CD14-positive monocyte (primary cell): ENCODE measurements at regions not wholly inside any gene's neighbourhood (a gene's known extent, or its start where the extent isn't known, plus 50 kb on each side); places are given as distances from the start of the nearest gene placed in this dataset.

ENCODE experiments used
- DNase-seq, 3 donors: peaks; one replicate each; pipeline ENCODE4 v3.0.0-alpha.2; 2011 to 2022
- H2AFZ ChIP-seq: 2 replicates; pipeline ENCODE4 v1.6.0; 2012; ENCODE audit warnings: mild to moderate bottlenecking, low read depth, low read length, inconsistent platforms; ENCODE audit not compliant: insufficient read depth, poor library complexity, severe bottlenecking
- H3K27ac ChIP-seq, 2 donors: 1 replicate in 1 of 2; 2 replicates in 1 of 2; pipeline ENCODE4 v1.5.1; 2012 to 2013; ENCODE audit warnings: low read length in 2 of 2, control low read depth in 1 of 2, inconsistent platforms in 1 of 2, low read depth in 1 of 2, mild to moderate bottlenecking in 1 of 2
- H3K27me3 ChIP-seq, 2 donors: one replicate each; pipeline versions ENCODE4 v1.6.0 to v1.6.1; 2011 to 2013; ENCODE audit warnings: low read length in 2 of 2; ENCODE audit not compliant: control insufficient read depth in 2 of 2, insufficient read depth in 2 of 2
- H3K36me3 ChIP-seq, 2 donors: replicated peaks in 1 of 2; 1 replicate in 1 of 2; 2 replicates in 1 of 2; pipeline versions ENCODE4 v1.5.1 to v1.6.1; 2012 to 2013; ENCODE audit warnings: low read length in 2 of 2, control low read depth in 1 of 2, inconsistent platforms in 1 of 2, mild to moderate bottlenecking in 1 of 2; ENCODE audit not compliant: insufficient read depth in 2 of 2, control insufficient read depth in 1 of 2
- H3K4me1 ChIP-seq, 2 donors: 1 replicate in 1 of 2; 2 replicates in 1 of 2; pipeline versions ENCODE4 v1.5.1 to v1.6.1; 2012 to 2013; ENCODE audit warnings: low read length in 2 of 2, control low read depth in 1 of 2, inconsistent platforms in 1 of 2, mild to moderate bottlenecking in 1 of 2, moderate library complexity in 1 of 2; ENCODE audit not compliant: insufficient read depth in 2 of 2, control insufficient read depth in 1 of 2
- H3K4me2 ChIP-seq: replicated peaks from 2 replicates; pipeline ENCODE3; 2012; ENCODE audit warnings: low read length, moderate library complexity, mild to moderate bottlenecking; ENCODE audit not compliant: poor library complexity, severe bottlenecking; ENCODE audit errors: extremely low read depth
- H3K4me3 ChIP-seq, 3 experiments: fragments of 200-600 bp in 1 of 3; sonication (generic) in 1 of 3; replicated peaks in 1 of 3; 1 replicate in 2 of 3; 2 replicates in 1 of 3; pipeline ENCODE4 v1.5.1; 2011 to 2013; ENCODE audit warnings: low read length in 3 of 3, mild to moderate bottlenecking in 3 of 3, control low read depth in 2 of 3, low read depth in 2 of 3, inconsistent platforms in 1 of 3, moderate library complexity in 1 of 3
- H3K79me2 ChIP-seq: 2 replicates; pipeline ENCODE4 v1.6.0; 2012; ENCODE audit warnings: mild to moderate bottlenecking, control low read depth, inconsistent platforms, low read length, moderate library complexity; ENCODE audit not compliant: insufficient read depth
- H3K9ac ChIP-seq: 2 replicates; pipeline ENCODE4 v1.6.0; 2017; ENCODE audit warnings: low read length, mild to moderate bottlenecking; ENCODE audit not compliant: insufficient read depth, poor library complexity, severe bottlenecking
- H3K9me3 ChIP-seq, 2 donors: replicated peaks in 1 of 2; 1 replicate in 1 of 2; 2 replicates in 1 of 2; pipeline versions ENCODE4 v1.5.1 to v1.6.1; 2012 to 2013; ENCODE audit warnings: low read length in 2 of 2, control low read depth in 1 of 2; ENCODE audit not compliant: control insufficient read depth in 1 of 2, insufficient read depth in 1 of 2
- H4K20me1 ChIP-seq: 2 replicates; pipeline ENCODE4 v1.6.0; 2012; ENCODE audit warnings: mild to moderate bottlenecking, low read length, control low read depth, moderate library complexity; ENCODE audit not compliant: insufficient read depth
- H3K27ac Mint-ChIP-seq, 7 donors: one replicate each; pipeline ENCODE4 v1.8.0; 2020; ENCODE audit warnings: mild to moderate bottlenecking in 7 of 7, mixed read lengths in 7 of 7, moderate library complexity in 6 of 7, inconsistent platforms in 2 of 7
- H3K27me3 Mint-ChIP-seq, 3 donors: one replicate each; pipeline ENCODE4 v1.8.0; 2021 to 2022; ENCODE audit warnings: low read depth in 3 of 3, mild to moderate bottlenecking in 3 of 3, mixed read lengths in 3 of 3, moderate library complexity in 3 of 3, inconsistent platforms in 1 of 3
- H3K36me3 Mint-ChIP-seq, 2 donors: one replicate each; pipeline ENCODE4 v1.8.0; 2020; ENCODE audit warnings: mixed read lengths in 2 of 2, inconsistent platforms in 1 of 2, mild to moderate bottlenecking in 1 of 2
- H3K4me1 Mint-ChIP-seq: one replicate; pipeline ENCODE4 v1.8.0; 2020; ENCODE audit warnings: mild to moderate bottlenecking, mixed read lengths
- H3K4me3 Mint-ChIP-seq, 2 donors: one replicate each; pipeline ENCODE4 v1.8.0; 2020; ENCODE audit warnings: mild to moderate bottlenecking in 2 of 2, mixed read lengths in 2 of 2, moderate library complexity in 1 of 2
- H3K9me3 Mint-ChIP-seq, 7 donors: one replicate each; pipeline ENCODE4 v1.8.0; 2020 to 2022; ENCODE audit warnings: mixed read lengths in 7 of 7, mild to moderate bottlenecking in 6 of 7, moderate library complexity in 6 of 7, inconsistent platforms in 2 of 7
- WGBS: methylation state at CpG from one replicate; pipeline ENCODE4 v1.1.5; 2013; ENCODE audit warnings: missing lambda C conversion rate; ENCODE audit not compliant: insufficient coverage; 5-methylcytosine and 5-hydroxymethylcytosine counted together
- intact Hi-C, 2 donors: fragments of 100-400 bp; cut with micrococcal nuclease; formaldehyde crosslinking; loops; one replicate each; pipeline versions ENCODE4 v1.15.0 to v1.15.1; 2023
- TF ChIP-seq, protein P1 (sequence below): fragments of 200-600 bp; IDR thresholded peaks from one replicate; pipeline ENCODE4 v1.8.0; 2022; ENCODE audit warnings: antibody characterized with exemption, mild to moderate bottlenecking

DNA sequence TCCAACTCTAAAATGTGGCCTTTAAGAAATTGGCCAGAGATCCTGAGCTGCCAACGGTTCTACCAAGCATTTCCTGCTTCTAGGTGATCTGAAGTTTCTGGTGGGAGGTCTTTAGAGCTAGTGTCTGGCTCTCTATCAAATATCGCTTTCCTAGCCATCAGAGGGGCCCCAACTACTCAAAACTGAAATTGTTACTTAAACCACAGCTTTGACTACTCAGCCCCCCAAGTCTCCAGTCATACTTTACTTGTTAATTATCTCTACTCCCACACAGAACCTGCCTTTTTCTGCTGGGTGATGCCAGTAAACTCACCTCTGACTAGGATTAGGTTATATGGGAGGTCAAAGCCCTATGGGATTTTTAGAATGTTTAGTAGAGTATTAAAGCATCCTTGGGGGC is 95.1 kb downstream of the FASLG start:
- H2AFZ ChIP-seq = no peak overlapping the region
- Mint-ChIP-seq H3K4me3 (no peak overlapping the region), H3K36me3 (no peaks in the 10 kb centered on the region), H3K27ac (no peak overlapping the region), H3K4me1 (peaks cover 26% of the 10 kb centered on the region), H3K27me3 (peaks cover 0 to 10% (median 3%) of the 10 kb centered on the region in 3 donors), H3K9me3 (no peaks in the 10 kb centered on the region)
- H3K9ac ChIP-seq = no peak overlapping the region
- no peaks in the 10 kb centered on the region for H3K79me2 ChIP-seq
- H3K4me2 ChIP-seq = no peak overlapping the region
- no CpG with 5 or more reads among the region's 2 CpGs for WGBS
- no peak overlapping the region for H3K27ac ChIP-seq
- peaks cover 6 to 32% of the 10 kb centered on the region in 2 donors for H3K4me1 ChIP-seq
- no peak for DNase-seq
- no peaks in the 10 kb centered on the region for H4K20me1 ChIP-seq
- H3K36me3 ChIP-seq = no peaks in the 10 kb centered on the region
- peaks cover 0 to 2% of the 10 kb centered on the region in 2 donors for H3K27me3 ChIP-seq
- intact Hi-C loops = loop anchor here in 1 of 2 donors (10.0 kb wide), 1 partner anchor 71 kb away; no protein-coding TSS in a partner anchor
- no peak overlapping the region for H3K4me3 ChIP-seq
- no peaks in the 10 kb centered on the region for H3K9me3 ChIP-seq
- TF ChIP-seq, protein P1, sequence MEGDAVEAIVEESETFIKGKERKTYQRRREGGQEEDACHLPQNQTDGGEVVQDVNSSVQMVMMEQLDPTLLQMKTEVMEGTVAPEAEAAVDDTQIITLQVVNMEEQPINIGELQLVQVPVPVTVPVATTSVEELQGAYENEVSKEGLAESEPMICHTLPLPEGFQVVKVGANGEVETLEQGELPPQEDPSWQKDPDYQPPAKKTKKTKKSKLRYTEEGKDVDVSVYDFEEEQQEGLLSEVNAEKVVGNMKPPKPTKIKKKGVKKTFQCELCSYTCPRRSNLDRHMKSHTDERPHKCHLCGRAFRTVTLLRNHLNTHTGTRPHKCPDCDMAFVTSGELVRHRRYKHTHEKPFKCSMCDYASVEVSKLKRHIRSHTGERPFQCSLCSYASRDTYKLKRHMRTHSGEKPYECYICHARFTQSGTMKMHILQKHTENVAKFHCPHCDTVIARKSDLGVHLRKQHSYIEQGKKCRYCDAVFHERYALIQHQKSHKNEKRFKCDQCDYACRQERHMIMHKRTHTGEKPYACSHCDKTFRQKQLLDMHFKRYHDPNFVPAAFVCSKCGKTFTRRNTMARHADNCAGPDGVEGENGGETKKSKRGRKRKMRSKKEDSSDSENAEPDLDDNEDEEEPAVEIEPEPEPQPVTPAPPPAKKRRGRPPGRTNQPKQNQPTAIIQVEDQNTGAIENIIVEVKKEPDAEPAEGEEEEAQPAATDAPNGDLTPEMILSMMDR = no peak

DNA sequence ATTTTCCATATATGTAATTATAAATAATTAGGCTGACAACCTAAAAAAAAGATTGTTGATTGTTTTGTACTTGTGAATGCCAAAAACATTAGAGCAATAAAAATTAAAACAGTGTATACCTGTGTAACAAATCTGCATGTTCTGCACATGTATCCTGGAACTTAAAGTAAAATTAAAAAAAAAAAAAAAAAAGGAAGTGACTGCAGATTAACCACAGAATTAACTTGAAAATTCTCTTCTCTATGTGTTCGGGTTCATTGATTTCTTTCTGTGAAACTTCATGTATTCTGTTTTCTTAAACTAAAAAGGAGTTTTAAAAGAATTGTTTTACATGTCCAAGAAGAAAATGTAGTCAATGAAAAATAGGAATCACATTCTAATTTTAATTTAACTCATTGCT is 95.7 kb downstream of the FASLG start:
- peaks cover 6 to 32% of the 10 kb centered on the region in 2 donors for H3K4me1 ChIP-seq
- Mint-ChIP-seq H3K4me3 (peak overlapping the region in 1 of 2 donors; percentile 35), H3K9me3 (no peaks in the 10 kb centered on the region), H3K36me3 (no peaks in the 10 kb centered on the region), H3K4me1 (peaks cover 26% of the 10 kb centered on the region), H3K27ac (no peak overlapping the region), H3K27me3 (peaks cover 0 to 10% (median 3%) of the 10 kb centered on the region in 3 donors)
- no peaks in the 10 kb centered on the region for H3K36me3 ChIP-seq
- H3K27me3 ChIP-seq = peaks cover 0 to 2% of the 10 kb centered on the region in 2 donors
- WGBS = no CpG with 5 or more reads among the region's 1 CpG
- H2AFZ ChIP-seq = no peak overlapping the region
- H4K20me1 ChIP-seq = no peaks in the 10 kb centered on the region
- H3K27ac ChIP-seq = no peak overlapping the region
- no peak overlapping the region for H3K9ac ChIP-seq
- DNase-seq = no peak
- TF ChIP-seq, protein P1 = no peak
- no peaks in the 10 kb centered on the region for H3K9me3 ChIP-seq
- H3K4me2 ChIP-seq = peak overlapping the region; percentile 6
- intact Hi-C loops = loop anchor here in 1 of 2 donors (10.0 kb wide), 1 partner anchor 70 kb away; no protein-coding TSS in a partner anchor
- no peaks in the 10 kb centered on the region for H3K79me2 ChIP-seq
- peak overlapping the region in 1 of 3 experiments; percentile 25 for H3K4me3 ChIP-seq
